Natural killer cell (primary cell): ENCODE measurements at regions not wholly inside any gene's neighbourhood (a gene's known extent, or its start where the extent isn't known, plus 50 kb on each side); places are given as distances from the start of the nearest gene placed in this dataset.

Experiments used
- ATAC-seq, 3 donors: fragments of 150-1000 bp in 2 of 3; fragments of 200-7000 bp in 1 of 3; cut with Tn5 transposase; 1 replicate in 1 of 3; 2 replicates in 2 of 3; pipeline ENCODE4 v1.10.0; 2021; ENCODE audit warnings: mild to moderate bottlenecking in 2 of 3, moderate library complexity in 2 of 3
- DNase-seq, 2 donors: peaks; one replicate each; pipeline versions ENCODE4 v3.0.0 to v3.0.0-alpha.2; 2013 to 2021; ENCODE audit warnings: mixed read lengths in 1 of 2
- H3K27ac ChIP-seq: one replicate; pipeline ENCODE4 v1.5.1; 2013; ENCODE audit warnings: mild to moderate bottlenecking, low read length
- H3K27me3 ChIP-seq: one replicate; pipeline ENCODE4 v1.6.1; 2013; ENCODE audit warnings: low read length; ENCODE audit not compliant: control insufficient read depth, insufficient read depth
- H3K36me3 ChIP-seq: one replicate; pipeline ENCODE4 v1.6.1; 2013; ENCODE audit warnings: low read length; ENCODE audit not compliant: control insufficient read depth, insufficient read depth
- H3K4me1 ChIP-seq: one replicate; pipeline ENCODE4 v1.6.1; 2013; ENCODE audit warnings: low read length; ENCODE audit not compliant: control insufficient read depth, insufficient read depth
- H3K4me3 ChIP-seq: one replicate; pipeline ENCODE4 v1.5.1; 2013; ENCODE audit warnings: low read length
- H3K9me3 ChIP-seq: one replicate; pipeline ENCODE4 v1.6.1; 2013; ENCODE audit warnings: low read length; ENCODE audit not compliant: control insufficient read depth, insufficient read depth
- H3K27ac Mint-ChIP-seq, 2 donors: one replicate each; pipeline ENCODE4 v1.8.0; 2022; ENCODE audit warnings: mild to moderate bottlenecking in 2 of 2, mixed read lengths in 2 of 2, moderate library complexity in 1 of 2
- H3K27me3 Mint-ChIP-seq, 2 donors: one replicate each; pipeline ENCODE4 v1.8.0; 2022; ENCODE audit warnings: low read depth in 2 of 2, mixed read lengths in 2 of 2
- H3K36me3 Mint-ChIP-seq: one replicate; pipeline ENCODE4 v1.8.0; 2022; ENCODE audit warnings: mixed read lengths
- H3K4me1 Mint-ChIP-seq, 2 donors: one replicate each; pipeline ENCODE4 v1.8.0; 2022; ENCODE audit warnings: mixed read lengths in 2 of 2
- H3K4me3 Mint-ChIP-seq: one replicate; pipeline ENCODE4 v1.8.0; 2022; ENCODE audit warnings: mild to moderate bottlenecking, moderate library complexity, mixed read lengths
- H3K9me3 Mint-ChIP-seq, 2 donors: one replicate each; pipeline ENCODE4 v1.8.0; 2022; ENCODE audit warnings: mixed read lengths in 2 of 2
- CTCF ChIP-seq: fragments of 200-600 bp; IDR thresholded peaks from one replicate; pipeline ENCODE4 v1.8.0; 2022; ENCODE audit warnings: antibody characterized with exemption
- WGBS: methylation state at CpG from one replicate; pipeline ENCODE4 v1.1.7; 2013; ENCODE audit warnings: missing lambda C conversion rate; ENCODE audit not compliant: insufficient coverage; 5-methylcytosine and 5-hydroxymethylcytosine counted together
- intact Hi-C: fragments of 100-400 bp; cut with micrococcal nuclease; formaldehyde crosslinking; loops from one replicate; pipeline ENCODE4 v1.14.2; 2022

GRCh38 chr7:18226598-18226997, 199.0 kb upstream of the PRPS1L1 start:
- no peaks in the 10 kb centered on the region for H3K27me3 ChIP-seq
- H3K9me3 ChIP-seq, result no peaks in the 10 kb centered on the region
- Mint-ChIP-seq H3K27me3 (no peaks in the 10 kb centered on the region), H3K27ac (no peak overlapping the region), H3K36me3 (no peaks in the 10 kb centered on the region), H3K4me3 (no peak overlapping the region), H3K4me1 (no peaks in the 10 kb centered on the region), H3K9me3 (no peaks in the 10 kb centered on the region)
- TF ChIP-seq CTCF, result no peak
- H3K36me3 ChIP-seq, result no peaks in the 10 kb centered on the region
- H3K4me1 ChIP-seq, result no peaks in the 10 kb centered on the region
- 90% methylated on average over 2 of the region's 2 CpGs for WGBS
- no peak for DNase-seq
- intact Hi-C loops, result no loop called here
- H3K27ac ChIP-seq, result no peak overlapping the region
- no peak for ATAC-seq
- H3K4me3 ChIP-seq, result no peak overlapping the region

GRCh38 chr7:18228686-18229085, 201.0 kb upstream of the PRPS1L1 start:
- no peak for TF ChIP-seq CTCF
- no peaks in the 10 kb centered on the region for H3K4me1 ChIP-seq
- Mint-ChIP-seq H3K4me3 (no peak overlapping the region), H3K4me1 (no peaks in the 10 kb centered on the region), H3K9me3 (no peaks in the 10 kb centered on the region), H3K27ac (no peak overlapping the region), H3K36me3 (no peaks in the 10 kb centered on the region), H3K27me3 (peaks cover 0 to 5% of the 10 kb centered on the region in 2 donors)
- no peaks in the 10 kb centered on the region for H3K27me3 ChIP-seq
- H3K27ac ChIP-seq, result no peak overlapping the region
- H3K36me3 ChIP-seq, result no peaks in the 10 kb centered on the region
- 86% methylated on average over 1 of the region's 2 CpGs for WGBS
- intact Hi-C loops, result no loop called here
- H3K4me3 ChIP-seq, result no peak overlapping the region
- no peak for DNase-seq
- no peak for ATAC-seq
- no peaks in the 10 kb centered on the region for H3K9me3 ChIP-seq

- 91% methylated on average over 8 of the region's 8 CpGs for WGBS
- ATAC-seq, result no peak
Measured at GRCh38 chr7:18230271-18230670, 202.6 kb upstream of the PRPS1L1 start.

More at GRCh38 chr7:18230271-18230670, 202.6 kb upstream of the PRPS1L1 start:
- Histone ChIP-seq H3K4me1 (no peaks in the 10 kb centered on the region), H3K27ac (no peak overlapping the region), H3K36me3 (no peaks in the 10 kb centered on the region), H3K9me3 (no peaks in the 10 kb centered on the region), H3K4me3 (no peak overlapping the region), H3K27me3 (no peaks in the 10 kb centered on the region)
- no peak for DNase-seq
- H3K9me3 Mint-ChIP-seq, result no peaks in the 10 kb centered on the region
- no peak for TF ChIP-seq CTCF
- H3K27ac Mint-ChIP-seq, result no peak overlapping the region
- no peak overlapping the region for H3K4me3 Mint-ChIP-seq
- no peaks in the 10 kb centered on the region for H3K4me1 Mint-ChIP-seq
- H3K36me3 Mint-ChIP-seq, result no peaks in the 10 kb centered on the region
- peaks cover 0 to 7% of the 10 kb centered on the region in 2 donors for H3K27me3 Mint-ChIP-seq
- intact Hi-C loops, result no loop called here
